ENCODE measurements at regions not wholly inside any gene's neighbourhood (a gene's known extent, or its start where the extent isn't known, plus 50 kb on each side); places are given as distances from the start of the nearest gene placed in this dataset.

- H3K4me3 ChIP-seq (ENCODE audit: low read length) = no peak overlapping the region
- DNase-seq (ENCODE audit: low read depth) = no peak
- no peak for TF ChIP-seq CTCF (conservative IDR thresholded peaks at IDR 0.05; ENCODE audit: low read length)
Observed at GRCh38 chr12:14275111-14275510, 90.4 kb upstream of the ATF7IP start.

- TF ChIP-seq CTCF (conservative IDR thresholded peaks at IDR 0.05; ENCODE audit: low read length) = no peak
- no peak for DNase-seq (ENCODE audit: low read depth)
- H3K4me3 ChIP-seq (ENCODE audit: low read length) = no peak overlapping the region
Observed at GRCh38 chr12:14275886-14276285, 89.6 kb upstream of the ATF7IP start.

DNA sequence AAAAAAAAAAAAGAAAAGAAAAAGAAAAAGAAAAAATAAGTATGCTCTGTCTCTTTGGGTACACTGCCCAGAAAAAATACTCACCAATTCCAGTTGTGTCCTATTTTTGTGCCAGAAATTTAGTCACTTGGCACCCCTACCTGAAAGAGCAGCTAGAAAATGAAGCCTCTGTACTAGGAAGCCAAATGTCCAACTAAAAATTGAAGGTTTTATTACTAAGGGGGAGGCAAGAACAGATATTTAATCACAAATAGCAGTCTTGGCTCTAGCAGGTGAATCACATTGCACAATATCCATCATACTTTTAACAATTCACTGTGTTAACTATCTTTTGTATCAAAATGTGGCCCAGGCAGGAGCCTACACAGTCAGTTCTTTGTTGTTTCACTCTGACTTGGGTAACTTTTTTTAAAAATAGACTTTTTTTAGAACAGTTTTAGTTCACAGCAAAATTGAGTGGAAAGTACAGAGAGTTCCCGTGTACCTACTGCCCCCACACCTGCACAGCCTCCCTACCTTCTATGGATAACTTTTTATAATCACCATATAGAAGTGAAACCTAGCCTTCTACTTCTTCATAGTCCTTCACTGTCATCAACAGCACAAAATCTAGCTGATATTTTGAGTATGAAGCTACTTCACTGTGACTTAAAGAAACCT lies 87.1 kb upstream of the ATF7IP start:
- no peak for DNase-seq (ENCODE audit: low read depth)
- no peak overlapping the region for H3K4me3 ChIP-seq (ENCODE audit: low read length)
- no peak for TF ChIP-seq CTCF (conservative IDR thresholded peaks at IDR 0.05; ENCODE audit: low read length)

- TF ChIP-seq CTCF (conservative IDR thresholded peaks at IDR 0.05; ENCODE audit: low read length) = no peak
- H3K4me3 ChIP-seq (ENCODE audit: low read length) = no peak overlapping the region
- no peak for DNase-seq (ENCODE audit: low read depth)
Observed at GRCh38 chr12:14279845-14280244, 85.6 kb upstream of the ATF7IP start.

GRCh38 chr12:14280921-14281320 lies 84.6 kb upstream of the ATF7IP start:
- H3K4me3 ChIP-seq (ENCODE audit: low read length) = no peak overlapping the region
- DNase-seq (ENCODE audit: low read depth) = no peak
- no peak for TF ChIP-seq CTCF (conservative IDR thresholded peaks at IDR 0.05; ENCODE audit: low read length)

DNA sequence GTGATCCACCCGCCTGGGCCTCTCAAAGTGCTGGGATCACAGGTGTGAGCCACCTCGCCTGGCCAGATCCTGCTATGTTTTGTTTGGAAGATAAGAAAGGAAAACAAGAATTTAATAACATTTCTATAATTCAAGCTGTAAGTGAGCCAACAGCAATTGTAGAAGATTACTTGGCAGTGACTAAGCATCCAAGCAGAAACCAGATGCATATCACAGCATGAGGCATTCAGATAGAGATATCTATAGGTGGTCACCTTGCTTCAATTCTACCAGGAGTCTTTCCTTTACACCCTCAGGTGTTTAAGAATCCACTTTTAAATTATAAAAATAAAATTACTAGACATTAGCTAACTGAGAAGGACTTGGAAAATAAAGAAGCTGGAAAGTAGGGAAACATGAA lies 83.9 kb upstream of the ATF7IP start:
- TF ChIP-seq CTCF (conservative IDR thresholded peaks at IDR 0.05; ENCODE audit: low read length) = no peak
- DNase-seq (ENCODE audit: low read depth) = no peak
- no peak overlapping the region for H3K4me3 ChIP-seq (ENCODE audit: low read length)

DNA sequence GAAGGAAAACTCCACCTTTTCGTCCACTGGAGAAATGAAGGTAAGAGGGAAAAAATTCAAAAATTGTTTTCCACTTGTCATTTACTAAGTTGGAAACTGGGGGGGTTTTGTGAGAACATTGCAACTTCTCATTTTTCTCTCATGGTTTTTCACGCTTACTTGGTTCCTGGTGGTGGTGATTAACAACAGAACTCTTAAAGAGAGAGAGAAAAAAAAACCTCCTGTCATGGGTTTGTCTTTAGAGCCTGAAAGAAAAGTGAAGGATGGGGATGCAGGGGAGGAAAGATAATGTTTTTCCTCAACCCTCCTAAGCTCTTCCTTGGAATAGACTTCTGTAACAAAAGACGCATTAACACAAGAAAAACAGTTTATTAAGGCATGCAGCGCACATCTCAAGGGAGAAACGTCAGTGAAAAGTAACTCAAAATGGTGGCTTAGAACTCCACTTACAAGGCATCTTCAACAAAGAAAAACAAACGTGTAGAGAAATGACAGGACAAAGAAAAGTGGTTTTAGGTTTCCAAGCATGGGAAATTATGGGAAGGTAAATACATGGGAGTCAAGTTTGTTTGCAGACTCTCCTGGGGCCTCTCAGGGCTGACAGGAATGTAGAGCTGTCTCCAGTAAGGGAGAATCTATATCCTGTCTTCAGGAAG lies 81.9 kb upstream of the ATF7IP start:
- no peak for TF ChIP-seq CTCF (conservative IDR thresholded peaks at IDR 0.05; ENCODE audit: low read length)
- H3K4me3 ChIP-seq (ENCODE audit: low read length) = no peak overlapping the region
- no peak for DNase-seq (ENCODE audit: low read depth)
